Ectodermal cell (in vitro differentiated cells): ENCODE measurements at regions not wholly inside any gene's neighbourhood (a gene's known extent, or its start where the extent isn't known, plus 50 kb on each side); places are given as distances from the start of the nearest gene placed in this dataset.

Source experiments
- H3K27ac ChIP-seq: 2 replicates; pipeline ENCODE4 v1.7.0; 2013; ENCODE audit warnings: mild to moderate bottlenecking, low read depth, low read length; ENCODE audit not compliant: insufficient read depth, poor library complexity, severe bottlenecking
- H3K27me3 ChIP-seq: 2 replicates; pipeline ENCODE4 v1.7.0; 2013; ENCODE audit warnings: mild to moderate bottlenecking, low read length; ENCODE audit not compliant: insufficient read depth, control insufficient read depth, poor library complexity, severe bottlenecking
- H3K36me3 ChIP-seq: one replicate; pipeline ENCODE4 v1.7.0; 2013; ENCODE audit warnings: low read length; ENCODE audit not compliant: control insufficient read depth, insufficient read depth
- H3K4me1 ChIP-seq: one replicate; pipeline ENCODE4 v1.7.0; 2013; ENCODE audit warnings: low read length; ENCODE audit not compliant: control insufficient read depth, insufficient read depth
- H3K4me3 ChIP-seq: 2 replicates; pipeline ENCODE4 v1.7.0; 2013; ENCODE audit warnings: low read depth, low read length, control low read depth; ENCODE audit not compliant: insufficient read depth
- H3K9me3 ChIP-seq: 2 replicates; pipeline ENCODE4 v1.7.0; 2013; ENCODE audit warnings: mild to moderate bottlenecking, low read length, moderate library complexity; ENCODE audit not compliant: control insufficient read depth
- WGBS, 2 experiments: methylation state at CpG; one replicate each; pipeline ENCODE4 v1.1.7; 2013; ENCODE audit warnings: missing lambda C conversion rate in 2 of 2; 5-methylcytosine and 5-hydroxymethylcytosine counted together

GRCh38 chr4:32172086-32172485 is 1451.9 kb downstream of the PCDH7 start:
- Histone ChIP-seq H3K9me3 (no peaks in the 10 kb centered on the region), H3K4me1 (no peaks in the 10 kb centered on the region), H3K27ac (no peak overlapping the region), H3K4me3 (no peak overlapping the region), H3K36me3 (no peaks in the 10 kb centered on the region), H3K27me3 (no peaks in the 10 kb centered on the region)
- WGBS, 2 experiments, result no CpG with 5 or more reads among the region's 1 CpG

- Histone ChIP-seq H3K4me1 (no peaks in the 10 kb centered on the region), H3K27me3 (no peaks in the 10 kb centered on the region), H3K36me3 (no peaks in the 10 kb centered on the region), H3K27ac (no peak overlapping the region), H3K4me3 (no peak overlapping the region), H3K9me3 (no peaks in the 10 kb centered on the region)
- 86 to 100% methylated on average over 1 of the region's 1 CpG for WGBS, 2 experiments
Observed at GRCh38 chr4:32172761-32173160, 1452.6 kb downstream of the PCDH7 start.

- no peaks in the 10 kb centered on the region for H3K36me3 ChIP-seq
- no peak overlapping the region for H3K27ac ChIP-seq
- no peaks in the 10 kb centered on the region for H3K4me1 ChIP-seq
- no peaks in the 10 kb centered on the region for H3K9me3 ChIP-seq
- H3K4me3 ChIP-seq, result no peak overlapping the region
- H3K27me3 ChIP-seq, result no peaks in the 10 kb centered on the region
Observed at GRCh38 chr4:32180086-32180485, 1459.9 kb downstream of the PCDH7 start.

GRCh38 chr4:32184186-32184585 is 1464.0 kb downstream of the PCDH7 start:
- no peaks in the 10 kb centered on the region for H3K27me3 ChIP-seq
- H3K4me3 ChIP-seq, result no peak overlapping the region
- H3K4me1 ChIP-seq, result no peaks in the 10 kb centered on the region
- H3K36me3 ChIP-seq, result no peaks in the 10 kb centered on the region
- no peaks in the 10 kb centered on the region for H3K9me3 ChIP-seq
- no peak overlapping the region for H3K27ac ChIP-seq
- WGBS, 2 experiments, result 47 to 48% methylated on average over 2 of the region's 2 CpGs

DNA sequence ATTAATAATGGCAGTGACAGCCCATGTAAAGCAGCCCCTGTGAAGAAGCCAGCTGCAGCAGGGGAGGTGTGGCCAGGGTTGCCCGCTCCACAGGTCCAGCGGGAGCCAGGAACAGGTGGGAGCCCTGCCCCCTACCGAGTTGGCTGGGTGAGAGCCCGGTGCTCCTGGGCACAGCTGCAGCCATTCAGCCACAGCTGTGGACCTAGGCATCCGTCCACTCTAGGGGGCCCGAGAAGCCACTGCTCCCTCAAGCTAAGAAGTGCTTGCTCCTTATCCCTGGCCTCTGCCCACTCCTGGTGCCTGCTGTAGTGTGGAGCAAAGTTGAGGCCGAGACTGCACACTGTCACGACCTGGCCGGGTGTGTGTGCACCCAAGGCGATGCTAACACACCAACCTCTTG is 1469.0 kb downstream of the PCDH7 start:
- Histone ChIP-seq H3K27me3 (no peaks in the 10 kb centered on the region), H3K27ac (no peak overlapping the region), H3K4me3 (no peak overlapping the region), H3K4me1 (no peaks in the 10 kb centered on the region), H3K36me3 (no peaks in the 10 kb centered on the region), H3K9me3 (no peaks in the 10 kb centered on the region)
- WGBS, 2 experiments, result 95% methylated on average over 9 to 10 of the region's 10 CpGs

GRCh38 chr4:32189788-32190187 is 1469.6 kb downstream of the PCDH7 start:
- Histone ChIP-seq H3K27me3 (no peaks in the 10 kb centered on the region), H3K4me1 (no peaks in the 10 kb centered on the region), H3K36me3 (no peaks in the 10 kb centered on the region), H3K4me3 (no peak overlapping the region), H3K27ac (no peak overlapping the region), H3K9me3 (no peaks in the 10 kb centered on the region)
- 93 to 96% methylated on average over 5 of the region's 5 CpGs for WGBS, 2 experiments

DNA sequence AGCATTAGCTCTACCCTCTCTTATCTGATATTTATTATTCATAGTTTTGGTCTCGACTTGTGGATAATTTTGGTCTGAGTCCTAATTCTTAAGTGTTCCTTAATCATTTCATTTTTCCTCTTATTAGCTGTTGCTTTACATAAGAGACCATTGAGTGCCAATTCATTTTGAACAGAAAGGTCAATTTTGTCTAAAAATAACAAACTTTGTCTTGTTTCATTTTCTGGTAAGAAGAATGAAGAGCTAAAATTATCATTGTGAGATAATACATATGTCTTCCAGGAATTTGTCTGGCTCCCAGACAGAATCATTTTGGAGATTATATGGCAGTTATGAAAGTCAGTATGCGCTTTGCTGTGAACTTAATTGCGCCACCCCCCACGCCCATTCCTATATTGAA is 1471.8 kb downstream of the PCDH7 start:
- no peaks in the 10 kb centered on the region for H3K27me3 ChIP-seq
- no peaks in the 10 kb centered on the region for H3K36me3 ChIP-seq
- 91 to 97% methylated on average over 3 to 4 of the region's 4 CpGs for WGBS, 2 experiments
- no peak overlapping the region for H3K27ac ChIP-seq
- H3K9me3 ChIP-seq, result no peaks in the 10 kb centered on the region
- H3K4me3 ChIP-seq, result no peak overlapping the region
- H3K4me1 ChIP-seq, result no peaks in the 10 kb centered on the region

GRCh38 chr4:32192363-32192762 is 1472.2 kb downstream of the PCDH7 start:
- H3K4me1 ChIP-seq, result no peaks in the 10 kb centered on the region
- H3K4me3 ChIP-seq, result no peak overlapping the region
- no peaks in the 10 kb centered on the region for H3K9me3 ChIP-seq

DNA sequence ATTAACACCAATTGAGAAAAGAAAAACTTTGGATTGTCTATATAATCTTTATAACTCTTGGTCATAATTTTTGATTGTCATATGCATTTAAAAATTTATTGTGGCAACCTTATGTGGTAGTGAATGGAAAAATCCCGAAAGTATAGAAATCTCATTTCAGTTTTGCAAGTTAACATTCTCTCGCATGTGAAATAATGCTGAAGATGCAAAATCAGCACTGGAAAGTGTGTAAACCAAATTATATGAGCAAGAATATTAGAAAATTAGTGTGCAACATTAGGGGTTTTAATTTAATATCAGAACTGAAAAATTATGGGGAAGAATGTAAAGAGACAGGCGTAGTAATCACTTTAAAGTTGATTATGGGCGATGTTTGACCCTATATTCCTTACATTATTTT is 1472.8 kb downstream of the PCDH7 start:
- Histone ChIP-seq H3K27ac (no peak overlapping the region), H3K27me3 (no peaks in the 10 kb centered on the region), H3K36me3 (no peaks in the 10 kb centered on the region), H3K9me3 (no peaks in the 10 kb centered on the region), H3K4me3 (no peak overlapping the region), H3K4me1 (no peaks in the 10 kb centered on the region)
- WGBS, 2 experiments, result 94 to 95% methylated on average over 2 to 3 of the region's 4 CpGs

More at GRCh38 chr4:32192363-32192762, 1472.2 kb downstream of the PCDH7 start:
- no peak overlapping the region for H3K27ac ChIP-seq
- no peaks in the 10 kb centered on the region for H3K36me3 ChIP-seq
- no peaks in the 10 kb centered on the region for H3K27me3 ChIP-seq

DNA sequence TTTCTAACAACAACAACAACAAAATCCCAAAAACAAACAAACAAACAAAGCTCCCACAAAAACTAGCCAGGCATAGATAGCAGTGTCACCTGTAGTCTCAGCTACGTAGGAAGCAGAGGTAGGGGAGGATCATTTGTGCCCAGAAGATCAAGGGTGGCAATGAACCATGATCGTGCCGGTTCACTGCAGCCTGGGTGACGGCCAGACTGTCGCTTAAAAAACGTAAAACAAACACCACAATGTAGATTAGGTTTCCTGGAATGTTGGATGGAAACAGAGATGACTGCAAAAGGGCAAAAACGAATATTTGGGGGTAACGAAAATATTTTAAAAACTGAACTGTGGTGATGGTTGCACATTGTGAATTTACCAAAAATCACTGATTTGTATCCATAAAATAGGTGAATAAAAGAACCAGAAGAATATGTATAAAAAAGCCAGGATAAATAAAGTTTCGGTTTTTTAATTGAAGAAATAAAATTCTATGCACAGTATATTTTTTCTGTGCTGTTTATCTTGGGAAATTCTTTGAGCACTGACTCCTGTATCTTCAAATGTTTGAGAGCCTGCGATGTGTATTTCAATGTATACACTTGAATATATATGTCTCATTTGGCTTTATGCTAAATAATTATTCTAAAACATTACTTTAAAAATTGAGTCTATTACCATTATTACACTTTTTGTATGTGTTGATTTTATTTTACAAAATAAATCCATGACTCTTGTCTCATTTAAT is 1477.0 kb downstream of the PCDH7 start:
- H3K27me3 ChIP-seq, result no peaks in the 10 kb centered on the region
- no peaks in the 10 kb centered on the region for H3K9me3 ChIP-seq
- no peak overlapping the region for H3K27ac ChIP-seq
- no peaks in the 10 kb centered on the region for H3K36me3 ChIP-seq
- no peaks in the 10 kb centered on the region for H3K4me1 ChIP-seq
- WGBS, 2 experiments, result 83 to 95% methylated on average over 6 to 9 of the region's 10 CpGs
- H3K4me3 ChIP-seq, result no peak overlapping the region

GRCh38 chr4:32199639-32200038 is 1479.5 kb downstream of the PCDH7 start:
- no peaks in the 10 kb centered on the region for H3K27me3 ChIP-seq
- H3K4me3 ChIP-seq, result no peak overlapping the region
- WGBS, 2 experiments, result 60% methylated on average over 8 of the region's 8 CpGs
- H3K9me3 ChIP-seq, result no peaks in the 10 kb centered on the region
- no peaks in the 10 kb centered on the region for H3K36me3 ChIP-seq
- no peak overlapping the region for H3K27ac ChIP-seq
- no peaks in the 10 kb centered on the region for H3K4me1 ChIP-seq
